ENCODE measurements at regions not wholly inside any gene's neighbourhood (a gene's known extent, or its start where the extent isn't known, plus 50 kb on each side); places are given as distances from the start of the nearest gene placed in this dataset.

- no peak for TF ChIP-seq HSF1 (IDR thresholded peaks at IDR 0.05; ENCODE audit: low read depth, low read length)
- TF ChIP-seq NR2C2 (IDR thresholded peaks at IDR 0.05; ENCODE audit: borderline replicate concordance, control insufficient read depth, insufficient read length, low read depth) = no peak
- TF ChIP-seq RAD51 (IDR thresholded peaks at IDR 0.05) = no peak
- no peak for TF ChIP-seq ZBED1 (IDR thresholded peaks at IDR 0.05; ENCODE audit: borderline replicate concordance)
- TF ChIP-seq SPI1 (IDR thresholded peaks at IDR 0.05; ENCODE audit: borderline replicate concordance, insufficient read depth, low read depth, low read length) = no peak
- TF ChIP-seq RCOR1 (conservative IDR thresholded peaks at IDR 0.05; ENCODE audit: low read depth, low read length) = no peak
Observed at GRCh38 chr15:66857694-66858093, 155.7 kb downstream of the SMAD6 start (continued).

GRCh38 chr15:66858423-66859207, 156.6 kb downstream of the SMAD6 start:
- no peak overlapping the region for H2AFZ ChIP-seq (ENCODE audit: control insufficient read depth, low read depth, low read length)
- H3K79me2 ChIP-seq (ENCODE audit: control insufficient read depth, insufficient read depth, low read length) = no peaks in the 10 kb centered on the region
- ChIA-PET RAD21 (ENCODE audit: unreplicated experiment) (no interaction called here), CTCF (interaction anchor here (0.6 to 1.4 kb wide), 3 partner anchors 165 to 680 kb away, joined by 3 to 4 read pairs (median 3); no protein-coding TSS in a partner anchor), SMC1A (ENCODE audit: uncharacterized antibody, unreplicated experiment) (interaction anchor here (0.5 to 1.1 kb wide), 2 partner anchors 240 to 1054 kb away, joined by 3 to 5 read pairs; no protein-coding TSS in a partner anchor), POLR2A (interaction anchor here (0.6 kb wide), 1 partner anchor 1531 kb away, joined by 5 read pairs; no protein-coding TSS in a partner anchor)
- FAIRE-seq (no peak), DNase-seq (ENCODE audit: low read depth, low spot score) (no peak), ATAC-seq (no peak)
- H3K4me1 ChIP-seq (ENCODE audit: control insufficient read depth, insufficient read depth, low read length) = no peaks in the 10 kb centered on the region
- no peaks in the 10 kb centered on the region for H3K36me3 ChIP-seq (ENCODE audit: control insufficient read depth in 2 of 2, insufficient read depth in 2 of 2, low read length in 1 of 2)
- H3K4me3 ChIP-seq = no peak overlapping the region
- no peak overlapping the region for H3K9ac ChIP-seq (ENCODE audit: control insufficient read depth, insufficient read depth, low read length)
- no peaks in the 10 kb centered on the region; a peak in 1 of 4 replicates for H3K27me3 ChIP-seq (replicated peaks in 1 of 2; ENCODE audit: control insufficient read depth in 2 of 2, insufficient read depth in 2 of 2, low read length in 1 of 2)
- in situ Hi-C loops (cut with MboI) (no loop called here), intact Hi-C loops (cut with micrococcal nuclease; ENCODE audit: unreplicated experiment) (loop anchor here (10.0 kb wide), 1 partner anchor 164 kb away; no protein-coding TSS in a partner anchor)
- H4K20me1 ChIP-seq (ENCODE audit: control insufficient read depth, insufficient read depth) = no peaks in the 10 kb centered on the region
- no TSS peak for BruUV-seq (replicated peaks)
- H3K9me3 ChIP-seq (replicated peaks; ENCODE audit: control insufficient read depth, insufficient read depth, low read length) = no peaks in the 10 kb centered on the region
- no peak overlapping the region for H3K4me2 ChIP-seq (ENCODE audit: control insufficient read depth, insufficient read depth)
- H3K27ac ChIP-seq (ENCODE audit: control insufficient read depth, insufficient read depth) = no peak overlapping the region
- WGBS (ENCODE audit: insufficient coverage, insufficient replicate concordance, low lambda C conversion rate, missing lambda C conversion rate) = 41% methylated on average over 7 of the region's 7 CpGs
- no peak for TF ChIP-seq HDAC2 (IDR thresholded peaks at IDR 0.05)
- TF ChIP-seq E4F1 (IDR thresholded peaks at IDR 0.05; ENCODE audit: borderline replicate concordance, partially characterized antibody) = no peak
- no peak for TF ChIP-seq BMI1 (IDR thresholded peaks at IDR 0.05; ENCODE audit: borderline replicate concordance)
- TF ChIP-seq ZNF217 (IDR thresholded peaks at IDR 0.05) = no peak
- TF ChIP-seq NKRF (conservative IDR thresholded peaks at IDR 0.05) = no peak
- no peak for TF ChIP-seq POLR2AphosphoS2 (IDR thresholded peaks at IDR 0.05; ENCODE audit: low read depth, low read length)
